GM19395 (cell line): ENCODE measurements at regions not wholly inside any gene's neighbourhood (a gene's known extent, or its start where the extent isn't known, plus 50 kb on each side); places are given as distances from the start of the nearest gene placed in this dataset.

ENCODE experiments used
- ATAC-seq: cut with Tn5 transposase; IDR thresholded peaks from one replicate; pipeline ENCODE4 v1.9.1; 2021; ENCODE audit warnings: mild to moderate bottlenecking, moderate library complexity; ENCODE audit not compliant: unreplicated experiment

DNA sequence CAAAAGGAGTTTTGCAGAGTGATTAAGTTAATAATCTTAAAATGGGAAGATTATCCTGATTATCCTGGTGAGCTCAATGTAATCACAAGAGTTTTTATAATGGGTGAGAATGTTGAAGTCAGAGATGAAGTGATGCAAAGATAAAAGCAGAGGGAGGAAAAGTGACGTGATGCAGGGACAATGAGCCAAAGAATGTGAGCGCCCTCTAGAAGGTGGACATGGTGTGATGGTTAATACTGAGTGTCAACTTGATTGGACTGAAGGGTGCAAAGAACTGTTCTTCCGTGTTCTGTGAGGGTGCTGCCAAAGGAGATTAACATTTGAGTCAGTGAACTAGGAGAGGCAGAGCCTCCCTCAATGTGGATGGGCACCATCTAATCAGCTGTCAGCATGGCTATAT lies 569.6 kb upstream of the AGTR1 start:
- no peak for ATAC-seq

DNA sequence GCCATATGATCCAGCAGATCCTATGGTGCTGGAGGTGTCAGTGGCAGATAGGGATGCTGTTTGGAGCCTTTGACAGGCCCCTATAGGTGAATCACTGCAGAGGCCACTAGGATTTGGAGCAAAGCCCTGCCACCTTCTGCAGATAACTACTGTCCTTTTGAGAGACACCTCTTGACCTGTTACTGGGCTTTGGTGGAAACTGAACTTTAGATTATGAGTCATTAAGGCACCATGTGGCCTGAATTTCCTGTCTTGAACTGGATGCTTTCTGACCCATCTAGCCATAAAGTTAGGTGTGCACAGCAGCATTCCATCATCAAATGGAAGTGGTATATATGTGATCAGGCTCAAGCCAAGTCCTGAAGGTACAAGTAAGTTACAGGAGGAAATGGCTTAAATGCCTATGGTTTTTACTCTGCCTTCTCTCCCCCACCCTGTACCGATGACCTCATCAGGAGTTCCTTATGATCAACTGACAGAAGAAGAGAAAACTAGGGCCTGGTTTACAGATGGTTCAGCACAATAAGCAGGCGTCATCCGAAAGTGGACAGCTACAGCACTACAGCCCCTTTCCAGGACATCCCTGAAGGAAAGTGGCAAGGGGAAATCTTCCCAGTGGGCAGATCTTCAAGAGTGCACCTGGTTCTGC lies 565.6 kb upstream of the AGTR1 start:
- ATAC-seq: no peak

DNA sequence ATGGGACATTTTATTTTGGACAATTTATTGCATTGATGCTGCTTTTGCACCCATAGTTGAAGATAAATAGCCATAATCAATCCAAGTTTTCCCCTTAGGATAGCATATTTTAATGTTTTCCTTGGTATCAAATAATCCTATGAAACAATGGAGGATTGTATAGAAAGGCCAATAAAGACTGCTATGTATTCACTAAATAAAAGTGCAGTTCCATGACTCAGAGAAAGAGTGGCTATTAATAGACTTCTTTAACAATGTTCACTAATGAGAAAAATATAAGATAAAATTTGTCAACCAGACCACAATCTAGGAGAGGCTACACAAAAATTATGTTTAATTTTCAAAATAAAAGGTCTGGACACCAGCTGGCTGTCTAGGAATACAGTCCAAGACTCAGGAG lies 560.9 kb upstream of the AGTR1 start:
- ATAC-seq: no peak

DNA sequence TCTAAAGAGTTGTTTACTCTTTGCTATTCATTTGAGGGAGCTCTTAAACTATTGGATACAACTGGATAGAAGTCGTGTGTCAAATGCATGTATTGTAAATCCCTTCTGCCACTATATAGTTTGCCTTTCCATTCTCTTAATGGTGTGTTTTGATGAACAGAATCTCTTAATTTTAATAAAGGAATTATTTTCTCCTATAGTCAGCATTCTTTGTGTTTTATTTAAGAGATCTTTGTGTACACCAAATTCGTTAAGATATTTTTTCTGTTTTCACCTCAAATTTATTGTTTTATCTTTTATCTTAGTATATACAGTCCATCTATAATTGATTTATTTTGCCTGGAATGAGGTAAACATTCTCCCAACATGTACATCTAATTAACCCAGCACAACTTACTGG lies 551.5 kb upstream of the AGTR1 start:
- ATAC-seq: no peak

GRCh38 chr3:148146947-148147826 lies 550.5 kb upstream of the AGTR1 start:
- no peak for ATAC-seq

DNA sequence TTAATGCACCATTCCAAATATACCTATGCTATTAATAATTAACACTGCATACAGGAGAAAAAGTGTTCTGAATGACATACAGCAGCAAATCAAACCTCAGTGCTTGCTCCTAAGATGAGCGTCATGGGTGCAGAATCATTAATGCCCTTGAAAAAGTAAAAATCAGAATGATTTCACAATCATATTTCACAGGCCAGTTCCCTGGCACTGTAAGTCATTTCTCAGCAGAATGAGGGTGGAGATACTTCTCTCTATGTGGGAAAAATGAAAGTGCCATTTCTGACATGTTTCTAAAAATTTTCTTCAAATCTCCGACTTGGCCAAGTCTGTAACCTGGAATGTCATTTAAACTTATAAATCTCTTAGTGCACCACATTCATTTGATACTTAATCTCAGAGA lies 549.8 kb upstream of the AGTR1 start:
- no peak for ATAC-seq

- ATAC-seq: no peak
These were observed 548.1 kb upstream of the AGTR1 start for GRCh38 chr3:148149556-148149955.

GRCh38 chr3:148150141-148150540 lies 547.6 kb upstream of the AGTR1 start:
- ATAC-seq: no peak

GRCh38 chr3:148158210-148158609 lies 539.5 kb upstream of the AGTR1 start:
- ATAC-seq: no peak

DNA sequence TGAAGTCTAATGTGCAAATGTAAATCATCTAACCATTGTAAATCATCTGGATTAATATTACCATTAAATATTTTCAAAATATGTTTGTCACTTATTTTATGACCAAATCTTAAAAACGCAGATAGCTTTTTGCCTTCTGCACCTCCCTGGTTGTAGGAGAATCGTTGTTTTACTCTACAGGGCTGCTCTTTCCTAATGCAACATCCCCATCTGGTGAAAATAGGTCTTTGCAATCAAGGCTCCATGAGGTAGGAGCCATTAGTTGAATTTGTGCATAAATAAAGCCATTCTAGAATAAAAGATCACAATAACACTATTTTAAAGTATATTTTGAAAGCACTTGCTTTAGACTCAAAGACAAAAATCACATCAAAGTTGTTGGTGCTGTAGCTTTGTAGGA lies 535.6 kb upstream of the AGTR1 start:
- no peak for ATAC-seq

- no peak for ATAC-seq
These were observed 529.4 kb upstream of the AGTR1 start for GRCh38 chr3:148168347-148168746.

GRCh38 chr3:148173851-148174250 lies 523.9 kb upstream of the AGTR1 start:
- ATAC-seq: no peak

DNA sequence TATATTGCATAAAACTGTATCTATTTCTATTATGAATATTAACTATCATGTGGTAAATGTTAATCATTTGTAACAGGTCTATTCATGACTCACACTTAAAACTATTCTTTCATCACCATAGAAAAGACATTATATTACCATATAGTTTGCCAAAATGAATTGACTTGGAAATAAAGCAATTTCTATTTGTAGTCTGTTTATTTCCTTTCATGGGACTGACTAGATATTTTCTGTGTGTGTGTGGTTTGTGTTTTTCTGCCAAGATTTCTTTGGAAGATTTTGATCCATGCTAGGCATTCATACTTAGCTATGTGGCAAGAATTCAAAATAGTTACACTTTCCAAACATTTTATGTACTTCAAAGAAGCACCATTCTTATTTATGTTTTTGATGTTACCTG lies 522.5 kb upstream of the AGTR1 start:
- ATAC-seq: no peak

DNA sequence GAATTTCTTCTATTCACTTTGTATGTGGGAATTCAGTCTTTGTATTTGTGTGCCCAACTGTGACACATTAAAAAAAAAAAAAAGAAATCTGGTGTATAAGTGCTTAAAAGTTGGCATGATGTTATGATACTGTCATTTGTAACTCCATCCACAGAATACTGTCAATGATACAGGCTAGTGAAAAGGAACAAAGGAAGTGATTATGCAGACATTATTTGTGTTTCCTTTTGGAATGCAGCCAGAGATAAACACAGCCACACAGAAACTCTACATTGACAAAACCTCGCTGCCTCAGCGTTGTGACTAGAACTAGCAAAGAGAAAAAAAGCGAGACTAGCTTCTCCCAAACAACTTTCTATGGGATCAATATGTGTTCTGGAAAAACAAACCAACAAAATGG lies 519.2 kb upstream of the AGTR1 start:
- no peak for ATAC-seq

DNA sequence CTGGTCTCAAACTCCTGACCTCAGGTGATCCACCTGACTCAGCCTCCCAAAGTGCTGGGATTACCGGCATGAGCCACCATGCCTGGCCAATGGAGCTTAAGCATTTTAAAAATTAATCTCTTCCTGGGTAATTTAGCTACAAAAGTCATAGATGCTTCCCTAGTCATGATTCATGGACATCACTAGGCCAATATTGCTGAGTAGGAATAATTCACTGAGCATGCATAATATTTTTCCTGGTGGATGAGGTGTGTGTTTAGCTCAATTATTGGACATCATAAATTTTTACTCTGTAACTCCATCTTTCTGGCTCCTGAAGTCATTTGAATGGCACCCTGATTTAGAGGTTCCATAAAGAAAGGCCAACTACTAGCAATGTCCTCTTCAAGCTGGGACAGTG lies 512.9 kb upstream of the AGTR1 start:
- no peak for ATAC-seq

DNA sequence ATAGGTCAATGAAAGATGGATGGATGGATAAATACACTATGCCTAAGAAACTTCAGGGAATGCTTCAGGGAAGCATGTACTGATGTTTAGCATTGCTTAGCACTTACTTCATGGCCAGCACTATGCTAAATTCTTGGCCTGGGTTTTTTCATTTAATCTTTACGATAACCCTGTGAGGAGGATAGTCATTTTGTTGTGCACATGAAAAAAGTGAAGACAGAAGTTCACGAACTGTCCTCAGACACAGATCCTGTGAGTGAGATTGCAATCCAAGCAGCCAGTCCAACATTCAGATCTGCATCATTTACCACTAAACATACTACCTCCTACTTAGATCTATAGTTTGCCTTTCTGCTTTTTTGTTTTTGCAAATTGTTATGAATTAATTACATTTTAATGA lies 510.8 kb upstream of the AGTR1 start:
- no peak for ATAC-seq

DNA sequence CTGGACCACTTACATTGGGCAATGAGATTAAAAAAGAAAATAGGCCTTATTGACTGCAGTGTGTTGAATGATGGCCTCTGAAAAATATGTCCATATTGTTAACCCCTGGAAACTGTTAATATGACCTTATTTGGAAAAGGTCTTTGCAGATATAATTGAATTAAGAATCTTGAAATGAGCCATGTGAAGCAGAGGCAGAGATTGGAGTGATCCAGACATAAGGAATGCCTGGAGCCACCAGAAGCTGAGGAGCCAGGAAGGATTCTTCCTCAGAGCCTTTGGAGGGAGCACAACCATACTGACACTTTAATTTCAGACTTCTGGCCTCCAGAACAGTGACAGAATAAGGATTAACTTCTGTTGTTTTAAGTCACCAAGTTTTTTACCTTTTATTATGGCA lies 510.4 kb upstream of the AGTR1 start:
- ATAC-seq: no peak

- no peak for ATAC-seq
These were observed 507.2 kb upstream of the AGTR1 start for GRCh38 chr3:148190441-148190990.

DNA sequence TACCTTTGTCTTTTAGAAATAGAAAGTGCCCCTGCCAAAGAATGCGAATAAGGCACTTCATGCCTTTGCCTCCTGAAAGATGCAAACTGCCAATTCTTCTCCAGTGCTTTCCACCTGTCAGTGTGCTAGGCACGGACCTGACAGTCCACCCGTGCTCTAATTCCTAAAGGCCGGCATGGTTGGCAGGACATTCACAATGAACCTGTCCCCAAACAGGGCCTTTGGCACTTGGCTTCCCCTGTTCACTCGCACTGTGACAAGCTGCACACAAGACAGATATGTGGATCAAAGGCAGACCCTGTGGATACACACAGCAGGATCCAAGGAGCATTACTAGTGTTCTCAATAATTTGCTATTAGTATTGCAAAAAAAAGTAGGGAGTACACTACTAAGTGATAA lies 505.7 kb upstream of the AGTR1 start:
- no peak for ATAC-seq

DNA sequence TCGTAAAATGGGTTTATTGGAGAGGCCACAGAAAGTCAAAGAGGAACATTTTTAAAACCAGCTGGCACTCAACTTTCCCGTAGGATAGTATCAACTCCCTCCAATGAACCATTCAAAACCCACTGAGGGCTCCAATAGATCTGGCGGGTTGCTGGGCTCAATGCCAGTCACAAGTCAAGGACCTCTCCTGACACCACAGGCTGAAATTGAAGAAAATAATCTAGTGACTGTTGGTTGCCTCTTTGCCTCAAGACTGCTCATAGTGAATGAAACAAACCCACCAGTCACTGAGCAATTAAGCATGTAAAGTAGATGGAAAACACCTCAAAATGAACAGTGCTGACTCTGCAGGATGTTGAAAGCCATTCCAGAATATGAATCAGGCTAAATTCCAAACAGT lies 500.6 kb upstream of the AGTR1 start:
- ATAC-seq: no peak

- ATAC-seq: no peak
These were observed 495.3 kb upstream of the AGTR1 start for GRCh38 chr3:148202386-148202785.

GRCh38 chr3:148203297-148204010 lies 494.2 kb upstream of the AGTR1 start:
- no peak for ATAC-seq
